HCT116 (cell line): ENCODE measurements at regions not wholly inside any gene's neighbourhood (a gene's known extent, or its start where the extent isn't known, plus 50 kb on each side); places are given as distances from the start of the nearest gene placed in this dataset.

Experiments used
- ATAC-seq: fragments of 200-7000 bp; cut with Tn5 transposase; 2 replicates; pipeline ENCODE4 v1.9.1; 2020; ENCODE audit warnings: mild to moderate bottlenecking, moderate library complexity
- BruUV-seq: library from RNA; stranded (reverse); fragments of 400-500 nt; replicated peaks from 2 replicates; lab custom pipeline; 2021; lab: Mats Ljungman, UMichigan
- CTCF ChIA-PET: fragments of 300-600 bp; sonication (Branson Sonifier 250); formaldehyde crosslinking; loops from one replicate; lab custom pipeline; 2021; ENCODE audit warnings: antibody characterized with exemption; lab: Charles Lee
- POLR2A ChIA-PET: fragments of 300-600, 350-600 bp; sonication (Branson Sonifier 250); formaldehyde crosslinking; loops from one replicate; lab custom pipeline; 2021; ENCODE audit warnings: antibody characterized with exemption; lab: Charles Lee
- RAD21 ChIA-PET, 2 experiments: fragments of 300-600 bp; sonication (Branson Sonifier 250); formaldehyde crosslinking; loops; one replicate each; lab custom pipeline; 2023; ENCODE audit warnings: low total read pairs in 2 of 2; ENCODE audit not compliant: uncharacterized antibody in 2 of 2, unreplicated experiment in 2 of 2, low non-redundant PET in 1 of 2; lab: Charles Lee
- DNase-seq: peaks from one replicate; pipeline ENCODE4 v3.0.0-alpha.2; 2010; ENCODE audit warnings: low read depth, low spot score
- H2AFZ ChIP-seq: fragments of 200-600 bp; shearing (Covaris generic), sonication (generic); 2 replicates; pipeline ENCODE4 v1.6.1; 2017; ENCODE audit warnings: low read depth, mixed run types, mixed read lengths, antibody characterized with exemption, low read length; ENCODE audit not compliant: poor library complexity, severe bottlenecking
- H3K27ac ChIP-seq: 2 replicates; pipeline ENCODE4 v1.5.1; 2012; ENCODE audit warnings: low read depth, low read length
- H3K27me3 ChIP-seq: fragments of 200-600 bp; sonication (generic); 2 replicates; pipeline ENCODE4 v1.6.1; 2016; ENCODE audit warnings: mixed run types, low read length, mixed read lengths; ENCODE audit not compliant: insufficient read depth
- H3K36me3 ChIP-seq, 2 experiments: fragments of 200-500 bp in 1 of 2; fragments of 200-600 bp in 1 of 2; sonication (Bioruptor generic) in 1 of 2; sonication (generic) in 1 of 2; 2 replicates each; pipeline versions ENCODE4 v1.5.1 to v1.6.1; 2014 to 2016; ENCODE audit warnings: low read length in 2 of 2, inconsistent platforms in 1 of 2, mixed read lengths in 1 of 2, mixed run types in 1 of 2; ENCODE audit not compliant: insufficient read depth in 2 of 2, control insufficient read depth in 1 of 2
- H3K4me1 ChIP-seq, 2 experiments: fragments of 200-600 bp in 1 of 2; sonication (generic) in 1 of 2; 2 replicates each; pipeline versions ENCODE4 v1.5.1 to v1.6.1; 2012 to 2017; ENCODE audit warnings: low read length in 2 of 2, inconsistent platforms in 1 of 2, mild to moderate bottlenecking in 1 of 2, mixed read lengths in 1 of 2, mixed run types in 1 of 2, moderate library complexity in 1 of 2; ENCODE audit not compliant: insufficient read depth in 2 of 2, control insufficient read depth in 1 of 2
- H3K4me2 ChIP-seq: fragments of 200-600 bp; sonication (generic); 2 replicates; pipeline ENCODE4 v1.6.1; 2017; ENCODE audit warnings: mixed run types, low read length, mixed read lengths
- H3K4me3 ChIP-seq, 2 experiments: fragments of 200-600 bp in 1 of 2; sonication (generic) in 1 of 2; replicated peaks in 1 of 2; 2 replicates each; pipeline ENCODE4 v1.5.1; 2011 to 2016; ENCODE audit warnings: low read length in 2 of 2, control low read depth in 1 of 2, low read depth in 1 of 2, mild to moderate bottlenecking in 1 of 2, mixed read lengths in 1 of 2, mixed run types in 1 of 2
- H3K79me2 ChIP-seq: fragments of 200-600 bp; sonication (generic); 2 replicates; pipeline ENCODE4 v1.6.1; 2017; ENCODE audit warnings: mild to moderate bottlenecking, mixed run types, low read length, moderate library complexity, mixed read lengths; ENCODE audit not compliant: insufficient read depth
- H3K9ac ChIP-seq: fragments of 200-600 bp; sonication (generic); 2 replicates; pipeline ENCODE4 v1.6.1; 2016; ENCODE audit warnings: low read length, mixed read lengths
- H3K9me2 ChIP-seq: fragments of 200-600 bp; sonication (generic), shearing (Covaris generic); 2 replicates; pipeline ENCODE4 v1.6.1; 2017; ENCODE audit warnings: mixed run types, mild to moderate bottlenecking, moderate library complexity; ENCODE audit not compliant: insufficient read depth
- H3K9me3 ChIP-seq, 2 experiments: fragments of 200-500 bp in 1 of 2; fragments of 200-600 bp in 1 of 2; sonication (Bioruptor generic) in 1 of 2; sonication (generic) in 1 of 2; 2 replicates each; pipeline ENCODE4 v1.6.1; 2014 to 2017; ENCODE audit warnings: low read length in 2 of 2, mixed read lengths in 2 of 2, inconsistent platforms in 1 of 2, low read depth in 1 of 2, mild to moderate bottlenecking in 1 of 2, mixed run types in 1 of 2, moderate library complexity in 1 of 2; ENCODE audit not compliant: control insufficient read depth in 1 of 2, insufficient read depth in 1 of 2
- H4K20me1 ChIP-seq: fragments of 200-600 bp; sonication (generic), shearing (Covaris generic); 2 replicates; pipeline ENCODE4 v1.6.1; 2017; ENCODE audit warnings: mixed run types, mild to moderate bottlenecking, moderate library complexity; ENCODE audit not compliant: insufficient read depth
- ATF3 ChIP-seq: IDR thresholded peaks from 2 replicates; pipeline ENCODE4 v1.6.1; 2012
- CBX3 ChIP-seq: IDR thresholded peaks from 2 replicates; pipeline ENCODE4 v1.6.1; 2012; ENCODE audit warnings: low read depth
- CEBPB ChIP-seq: IDR thresholded peaks from 2 replicates; pipeline ENCODE4 v1.6.1; 2012; ENCODE audit warnings: low read depth
- CTCF ChIP-seq, 3 experiments: fragments of 200-600 bp in 1 of 3; sonication (generic) in 1 of 3; IDR thresholded peaks in 2 of 3; conservative IDR thresholded peaks in 1 of 3; 2 replicates each; pipeline ENCODE4 v1.5.1; 2012 to 2017; ENCODE audit warnings: low read depth in 2 of 3, low read length in 2 of 3, antibody characterized with exemption in 1 of 3, borderline replicate concordance in 1 of 3, control low read depth in 1 of 3, mild to moderate bottlenecking in 1 of 3, mixed read lengths in 1 of 3, mixed run types in 1 of 3, moderate library complexity in 1 of 3; ENCODE audit not compliant: insufficient read depth in 1 of 3
- EGR1 ChIP-seq: IDR thresholded peaks from 2 replicates; pipeline ENCODE4 v1.6.1; 2012; ENCODE audit warnings: low read depth
- EZH2 ChIP-seq: fragments of 200-600 bp; sonication (generic); IDR thresholded peaks from 2 replicates; pipeline ENCODE4 v1.6.1; 2017; ENCODE audit warnings: antibody characterized with exemption, mixed run types
- EZH2phosphoT487 ChIP-seq: fragments of 200-600 bp; IDR thresholded peaks from 2 replicates; pipeline ENCODE4 v1.6.1; 2018; ENCODE audit warnings: antibody characterized with exemption, borderline replicate concordance
- FOSL1 ChIP-seq: IDR thresholded peaks from 2 replicates; pipeline ENCODE4 v1.6.1; 2012; ENCODE audit warnings: low read depth
- JUND ChIP-seq: IDR thresholded peaks from 2 replicates; pipeline ENCODE4 v1.6.1; 2012
- POLR2A ChIP-seq: IDR thresholded peaks from 2 replicates; pipeline ENCODE4 v1.7.0; 2011; ENCODE audit warnings: borderline replicate concordance; ENCODE audit not compliant: insufficient read depth, insufficient read length; ENCODE audit errors: extremely low read depth
- RAD21 ChIP-seq: IDR thresholded peaks from 2 replicates; pipeline ENCODE4 v1.6.1; 2012; ENCODE audit warnings: low read depth, mild to moderate bottlenecking
- SIN3A ChIP-seq: IDR thresholded peaks from 2 replicates; pipeline ENCODE4 v1.6.1; 2012; ENCODE audit warnings: low read depth
- SP1 ChIP-seq: IDR thresholded peaks from 2 replicates; pipeline ENCODE4 v1.6.1; 2012; ENCODE audit warnings: low read depth
- TCF7L2 ChIP-seq: IDR thresholded peaks from 2 replicates; pipeline ENCODE4 v1.7.0; 2011; ENCODE audit warnings: borderline replicate concordance, inconsistent platforms; ENCODE audit not compliant: insufficient read depth, insufficient read length; ENCODE audit errors: extremely low read depth
- YY1 ChIP-seq: IDR thresholded peaks from 2 replicates; pipeline ENCODE4 v1.6.1; 2011; ENCODE audit warnings: low read length, low read depth, moderate library complexity, mild to moderate bottlenecking; ENCODE audit not compliant: insufficient replicate concordance; ENCODE audit errors: extremely low read depth
- ZNF274 ChIP-seq: fragments of 200-500 bp; sonication (Bioruptor generic); IDR thresholded peaks from 2 replicates; pipeline ENCODE4 v1.6.1; 2014; ENCODE audit warnings: mild to moderate bottlenecking, low read depth, low read length, inconsistent platforms
- intact Hi-C: fragments of 100-400 bp; cut with micrococcal nuclease; formaldehyde crosslinking; loops from 2 replicates; pipeline ENCODE4 v1.10.0; 2022
- TF ChIP-seq, protein P1 (sequence below): IDR thresholded peaks from 2 replicates; pipeline ENCODE4 v1.6.1; 2012
- TF ChIP-seq, protein P2 (sequence below): IDR thresholded peaks from 2 replicates; pipeline ENCODE4 v1.6.1; 2012; ENCODE audit warnings: low read depth

DNA sequence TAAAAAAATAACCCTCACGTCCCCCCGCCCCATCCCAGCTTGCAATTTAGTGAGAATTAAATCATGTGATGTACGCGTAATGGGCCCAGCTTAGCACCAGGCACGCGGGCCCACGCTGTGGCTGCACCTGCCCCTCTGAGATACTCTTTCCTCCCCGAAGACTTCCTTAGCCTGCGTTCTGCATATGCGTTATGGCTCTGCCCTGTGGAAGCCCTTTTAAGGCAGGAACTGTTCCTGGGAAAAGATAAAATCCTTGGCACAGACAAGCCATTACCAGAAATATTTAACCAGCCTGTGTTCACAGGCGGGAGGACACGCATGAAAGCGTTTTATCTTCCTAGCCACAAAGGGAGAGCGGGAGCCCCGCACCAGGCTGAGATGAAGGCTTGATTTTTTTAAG is 311.0 kb downstream of the LRFN2 start:
- ChIA-PET CTCF (no interaction called here), RAD21 (no interaction called here), POLR2A (no interaction called here)
- no peaks in the 10 kb centered on the region for H3K9me2 ChIP-seq
- H3K9ac ChIP-seq: no peak overlapping the region
- H3K27me3 ChIP-seq: peaks cover 19% of the 10 kb centered on the region
- no TSS peak for BruUV-seq
- DNase-seq (no peak), ATAC-seq (no peak)
- no peaks in the 10 kb centered on the region for H3K79me2 ChIP-seq
- no peak overlapping the region for H3K27ac ChIP-seq
- intact Hi-C loops: no loop called here
- H3K9me3 ChIP-seq: no peaks in the 10 kb centered on the region
- no peaks in the 10 kb centered on the region for H3K36me3 ChIP-seq
- H4K20me1 ChIP-seq: no peaks in the 10 kb centered on the region
- no peak for TF ChIP-seq SIN3A
- no peak overlapping the region for H3K4me2 ChIP-seq
- no peak overlapping the region for H2AFZ ChIP-seq
- no peak overlapping the region for H3K4me3 ChIP-seq
- no peaks in the 10 kb centered on the region for H3K4me1 ChIP-seq

- H3K9me2 ChIP-seq: no peaks in the 10 kb centered on the region
- no peak for DNase-seq
- RAD21 ChIA-PET: no interaction called here
- no peaks in the 10 kb centered on the region for H4K20me1 ChIP-seq
- CTCF ChIA-PET: no interaction called here
- H3K4me3 ChIP-seq: no peak overlapping the region
- no peak overlapping the region for H3K4me2 ChIP-seq
- no peak for ATAC-seq
- no peak overlapping the region for H2AFZ ChIP-seq
- BruUV-seq: no TSS peak
- H3K9me3 ChIP-seq: no peaks in the 10 kb centered on the region
- peaks cover 26% of the 10 kb centered on the region for H3K27me3 ChIP-seq
- intact Hi-C loops: no loop called here
- no peaks in the 10 kb centered on the region for H3K36me3 ChIP-seq
- H3K27ac ChIP-seq: no peak overlapping the region
- POLR2A ChIA-PET: no interaction called here
- H3K79me2 ChIP-seq: no peaks in the 10 kb centered on the region
- H3K4me1 ChIP-seq: no peaks in the 10 kb centered on the region
- H3K9ac ChIP-seq: no peak overlapping the region
- TF ChIP-seq POLR2A (no peak), SP1 (no peak), ATF3 (no peak), YY1 (no peak), FOSL1 (no peak), ZNF274 (no peak), TCF7L2 (no peak), EZH2phosphoT487 (no peak), CEBPB (no peak), JUND (no peak), EZH2 (no peak), SIN3A (no peak), CTCF (IDR thresholded peaks at IDR 0.05 in 2 of 3, conservative IDR thresholded peaks at IDR 0.05 in 1 of 3; ENCODE audit: borderline replicate concordance in 1 of 3, insufficient read depth in 1 of 3, low read depth in 2 of 3, low read length in 2 of 3) (no peak), RAD21 (no peak), EGR1 (no peak), CBX3 (no peak)
- TF ChIP-seq, protein P1, sequence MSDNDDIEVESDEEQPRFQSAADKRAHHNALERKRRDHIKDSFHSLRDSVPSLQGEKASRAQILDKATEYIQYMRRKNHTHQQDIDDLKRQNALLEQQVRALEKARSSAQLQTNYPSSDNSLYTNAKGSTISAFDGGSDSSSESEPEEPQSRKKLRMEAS: no peak
- TF ChIP-seq, protein P2, sequence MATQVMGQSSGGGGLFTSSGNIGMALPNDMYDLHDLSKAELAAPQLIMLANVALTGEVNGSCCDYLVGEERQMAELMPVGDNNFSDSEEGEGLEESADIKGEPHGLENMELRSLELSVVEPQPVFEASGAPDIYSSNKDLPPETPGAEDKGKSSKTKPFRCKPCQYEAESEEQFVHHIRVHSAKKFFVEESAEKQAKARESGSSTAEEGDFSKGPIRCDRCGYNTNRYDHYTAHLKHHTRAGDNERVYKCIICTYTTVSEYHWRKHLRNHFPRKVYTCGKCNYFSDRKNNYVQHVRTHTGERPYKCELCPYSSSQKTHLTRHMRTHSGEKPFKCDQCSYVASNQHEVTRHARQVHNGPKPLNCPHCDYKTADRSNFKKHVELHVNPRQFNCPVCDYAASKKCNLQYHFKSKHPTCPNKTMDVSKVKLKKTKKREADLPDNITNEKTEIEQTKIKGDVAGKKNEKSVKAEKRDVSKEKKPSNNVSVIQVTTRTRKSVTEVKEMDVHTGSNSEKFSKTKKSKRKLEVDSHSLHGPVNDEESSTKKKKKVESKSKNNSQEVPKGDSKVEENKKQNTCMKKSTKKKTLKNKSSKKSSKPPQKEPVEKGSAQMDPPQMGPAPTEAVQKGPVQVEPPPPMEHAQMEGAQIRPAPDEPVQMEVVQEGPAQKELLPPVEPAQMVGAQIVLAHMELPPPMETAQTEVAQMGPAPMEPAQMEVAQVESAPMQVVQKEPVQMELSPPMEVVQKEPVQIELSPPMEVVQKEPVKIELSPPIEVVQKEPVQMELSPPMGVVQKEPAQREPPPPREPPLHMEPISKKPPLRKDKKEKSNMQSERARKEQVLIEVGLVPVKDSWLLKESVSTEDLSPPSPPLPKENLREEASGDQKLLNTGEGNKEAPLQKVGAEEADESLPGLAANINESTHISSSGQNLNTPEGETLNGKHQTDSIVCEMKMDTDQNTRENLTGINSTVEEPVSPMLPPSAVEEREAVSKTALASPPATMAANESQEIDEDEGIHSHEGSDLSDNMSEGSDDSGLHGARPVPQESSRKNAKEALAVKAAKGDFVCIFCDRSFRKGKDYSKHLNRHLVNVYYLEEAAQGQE: no peak
Observed at GRCh38 chr6:40274058-40274457, 313.1 kb downstream of the LRFN2 start.
